ENCODE measurements at regions not wholly inside any gene's neighbourhood (a gene's known extent, or its start where the extent isn't known, plus 50 kb on each side); places are given as distances from the start of the nearest gene placed in this dataset.

DNA sequence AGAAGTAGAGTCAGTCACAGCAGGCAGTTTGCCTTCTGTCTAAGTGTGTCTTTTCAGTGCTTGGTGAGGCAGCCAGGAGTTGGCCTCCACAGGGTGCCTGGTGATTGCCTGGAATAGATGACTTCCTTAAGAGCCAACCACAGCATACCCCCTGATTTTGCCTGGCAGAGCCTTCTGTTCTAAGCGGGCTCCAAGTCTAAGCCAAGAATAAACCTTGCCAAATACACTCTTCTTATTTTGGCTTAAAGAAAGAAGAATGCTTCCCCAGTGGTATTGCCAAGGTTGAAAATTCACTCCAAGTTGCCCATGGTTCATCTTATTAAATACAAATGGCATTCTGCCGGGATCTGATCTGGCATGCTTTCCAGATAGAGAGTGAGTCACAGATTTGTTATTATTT is 1424.8 kb upstream of the EYS start:
- Histone ChIP-seq H3K4me2 (ENCODE audit: control insufficient read depth, insufficient read depth) (no peak overlapping the region), H3K4me3 (no peak overlapping the region), H3K9me3 (replicated peaks; ENCODE audit: control insufficient read depth, insufficient read depth, low read length) (no peaks in the 10 kb centered on the region), H3K27ac (ENCODE audit: control insufficient read depth, insufficient read depth) (no peak overlapping the region), H2AFZ (ENCODE audit: control insufficient read depth, low read depth, low read length) (no peak overlapping the region), H3K36me3 (ENCODE audit: control insufficient read depth in 2 of 2, insufficient read depth in 2 of 2, low read length in 1 of 2) (no peaks in the 10 kb centered on the region), H4K20me1 (ENCODE audit: control insufficient read depth, insufficient read depth) (no peaks in the 10 kb centered on the region), H3K9ac (ENCODE audit: control insufficient read depth, insufficient read depth, low read length) (no peak overlapping the region), H3K27me3 (replicated peaks in 1 of 2; ENCODE audit: control insufficient read depth in 2 of 2, insufficient read depth in 2 of 2, low read length in 1 of 2) (no peaks in the 10 kb centered on the region), H3K79me2 (ENCODE audit: control insufficient read depth, insufficient read depth, low read length) (no peaks in the 10 kb centered on the region), H3K4me1 (ENCODE audit: control insufficient read depth, insufficient read depth, low read length) (no peaks in the 10 kb centered on the region)
- FAIRE-seq (no peak), ATAC-seq (no peak), DNase-seq (ENCODE audit: low read depth, low spot score) (no peak)
- ChIA-PET CTCF (no interaction called here), POLR2A (no interaction called here), RAD21 (ENCODE audit: unreplicated experiment) (no interaction called here), SMC1A (ENCODE audit: uncharacterized antibody, unreplicated experiment) (no interaction called here)
- in situ Hi-C loops (cut with MboI) (no loop called here), intact Hi-C loops (cut with micrococcal nuclease; ENCODE audit: unreplicated experiment) (no loop called here)
- 45% methylated on average over 2 of the region's 2 CpGs for WGBS (ENCODE audit: insufficient coverage, insufficient replicate concordance, low lambda C conversion rate, missing lambda C conversion rate)
- TF ChIP-seq BCL11A (IDR thresholded peaks at IDR 0.05; ENCODE audit: low read depth, low read length): no peak
- no peak for TF ChIP-seq NBN (IDR thresholded peaks at IDR 0.05)
- TF ChIP-seq, protein P1, sequence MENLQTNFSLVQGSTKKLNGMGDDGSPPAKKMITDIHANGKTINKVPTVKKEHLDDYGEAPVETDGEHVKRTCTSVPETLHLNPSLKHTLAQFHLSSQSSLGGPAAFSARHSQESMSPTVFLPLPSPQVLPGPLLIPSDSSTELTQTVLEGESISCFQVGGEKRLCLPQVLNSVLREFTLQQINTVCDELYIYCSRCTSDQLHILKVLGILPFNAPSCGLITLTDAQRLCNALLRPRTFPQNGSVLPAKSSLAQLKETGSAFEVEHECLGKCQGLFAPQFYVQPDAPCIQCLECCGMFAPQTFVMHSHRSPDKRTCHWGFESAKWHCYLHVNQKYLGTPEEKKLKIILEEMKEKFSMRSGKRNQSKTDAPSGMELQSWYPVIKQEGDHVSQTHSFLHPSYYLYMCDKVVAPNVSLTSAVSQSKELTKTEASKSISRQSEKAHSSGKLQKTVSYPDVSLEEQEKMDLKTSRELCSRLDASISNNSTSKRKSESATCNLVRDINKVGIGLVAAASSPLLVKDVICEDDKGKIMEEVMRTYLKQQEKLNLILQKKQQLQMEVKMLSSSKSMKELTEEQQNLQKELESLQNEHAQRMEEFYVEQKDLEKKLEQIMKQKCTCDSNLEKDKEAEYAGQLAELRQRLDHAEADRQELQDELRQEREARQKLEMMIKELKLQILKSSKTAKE (IDR thresholded peaks at IDR 0.05; ENCODE audit: low read depth, poor library complexity, severe bottlenecking): no peak
- no peak for TF ChIP-seq MYB (IDR thresholded peaks at IDR 0.05; ENCODE audit: borderline replicate concordance, low read depth, low read length)
- BruUV-seq (replicated peaks): no TSS peak

DNA sequence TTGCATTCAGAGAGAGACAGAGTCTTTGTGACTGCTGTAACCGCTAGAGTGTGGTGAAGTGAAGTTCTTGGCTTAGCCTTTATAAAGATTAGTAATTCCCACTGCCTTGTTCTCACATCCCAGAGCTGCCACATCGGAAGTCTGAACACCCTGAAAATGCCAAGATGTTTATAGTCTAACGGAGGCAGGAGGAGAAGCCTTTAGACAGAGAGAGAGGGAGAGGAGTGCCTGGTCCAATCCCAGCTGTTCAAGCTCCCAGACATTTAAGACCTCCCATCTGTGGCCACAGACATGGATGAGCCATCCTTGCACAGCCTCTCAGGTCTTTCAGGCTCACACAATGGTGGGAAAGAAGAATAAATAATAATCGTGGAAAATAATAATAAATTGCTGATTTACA is 1422.8 kb upstream of the EYS start:
- H3K27me3 ChIP-seq (replicated peaks in 1 of 2; ENCODE audit: control insufficient read depth in 2 of 2, insufficient read depth in 2 of 2, low read length in 1 of 2): no peaks in the 10 kb centered on the region
- no peak overlapping the region for H3K27ac ChIP-seq (ENCODE audit: control insufficient read depth, insufficient read depth)
- no TSS peak for BruUV-seq (replicated peaks)
- ChIA-PET SMC1A (ENCODE audit: uncharacterized antibody, unreplicated experiment) (no interaction called here), RAD21 (ENCODE audit: unreplicated experiment) (no interaction called here), CTCF (no interaction called here), POLR2A (no interaction called here)
- H3K9ac ChIP-seq (ENCODE audit: control insufficient read depth, insufficient read depth, low read length): no peak overlapping the region
- H3K4me3 ChIP-seq: no peak overlapping the region
- in situ Hi-C loops (cut with MboI): no loop called here
- intact Hi-C loops (cut with micrococcal nuclease; ENCODE audit: unreplicated experiment): no loop called here
- H4K20me1 ChIP-seq (ENCODE audit: control insufficient read depth, insufficient read depth): no peaks in the 10 kb centered on the region
- H3K79me2 ChIP-seq (ENCODE audit: control insufficient read depth, insufficient read depth, low read length): no peaks in the 10 kb centered on the region
- H2AFZ ChIP-seq (ENCODE audit: control insufficient read depth, low read depth, low read length): no peak overlapping the region
- FAIRE-seq (no peak), DNase-seq (ENCODE audit: low read depth, low spot score) (no peak), ATAC-seq (no peak)
- no peak overlapping the region for H3K4me2 ChIP-seq (ENCODE audit: control insufficient read depth, insufficient read depth)
- no peaks in the 10 kb centered on the region for H3K9me3 ChIP-seq (replicated peaks; ENCODE audit: control insufficient read depth, insufficient read depth, low read length)
- no peaks in the 10 kb centered on the region for H3K4me1 ChIP-seq (ENCODE audit: control insufficient read depth, insufficient read depth, low read length)
- no peaks in the 10 kb centered on the region for H3K36me3 ChIP-seq (ENCODE audit: control insufficient read depth in 2 of 2, insufficient read depth in 2 of 2, low read length in 1 of 2)
- 18% methylated on average over 4 of the region's 4 CpGs for WGBS (ENCODE audit: insufficient coverage, insufficient replicate concordance, low lambda C conversion rate, missing lambda C conversion rate)
- TF ChIP-seq SIX5 (IDR thresholded peaks at IDR 0.05; ENCODE audit: low read depth, low read length, severe bottlenecking) (no peak), BHLHE40 (IDR thresholded peaks at IDR 0.05; ENCODE audit: borderline replicate concordance in 1 of 2, low read depth in 2 of 2, low read length in 1 of 2) (no peak), IRF4 (IDR thresholded peaks at IDR 0.05; ENCODE audit: low read depth, low read length) (no peak)
